ENCODE measurements at regions not wholly inside any gene's neighbourhood (a gene's known extent, or its start where the extent isn't known, plus 50 kb on each side); places are given as distances from the start of the nearest gene placed in this dataset.
"Not testable (repeated sequence)": the region's sequence is repeated elsewhere in the genome, so short reads cannot be mapped to it uniquely, and the experiment has no call there.

DNA sequence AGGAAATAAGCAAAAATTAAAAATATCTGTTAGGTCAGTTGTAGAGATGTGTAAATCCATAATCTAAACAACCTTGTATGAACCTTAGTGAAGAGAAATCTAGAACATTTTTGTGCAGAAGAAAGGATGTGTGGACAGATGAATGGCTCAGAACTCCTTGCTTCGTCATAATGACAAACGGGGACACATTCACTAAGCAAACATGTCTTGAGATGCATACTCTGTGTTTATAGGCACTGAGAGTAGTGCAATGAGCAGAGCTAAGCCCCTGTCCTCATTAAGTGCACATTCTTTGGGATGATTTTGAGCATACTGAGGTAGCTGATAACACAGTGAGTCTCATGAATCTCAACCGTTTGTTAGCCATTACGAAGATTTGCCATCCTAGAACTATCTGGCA lies 360.6 kb upstream of the ANKRD30A start:
- no peak for DNase-seq

DNA sequence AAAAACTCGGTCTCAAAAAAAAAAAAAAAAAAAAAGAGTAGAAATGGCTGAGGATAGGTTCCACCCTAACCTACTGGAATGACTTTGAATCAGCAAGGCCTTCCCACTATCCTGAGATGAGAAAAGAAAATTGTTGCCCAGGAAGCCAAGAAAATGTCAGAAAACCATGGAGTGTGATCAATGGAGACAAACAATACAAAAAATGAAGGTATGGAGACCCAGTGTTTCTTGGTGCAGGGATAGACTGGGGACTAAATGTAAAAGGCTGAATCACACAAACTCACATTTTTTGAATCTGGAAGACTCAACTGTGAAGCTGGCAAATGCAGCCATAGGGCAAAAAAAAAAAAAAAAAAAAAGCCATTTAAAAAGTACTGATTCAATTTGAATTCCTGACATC lies 364.3 kb upstream of the ANKRD30A start:
- DNase-seq = no peak

DNA sequence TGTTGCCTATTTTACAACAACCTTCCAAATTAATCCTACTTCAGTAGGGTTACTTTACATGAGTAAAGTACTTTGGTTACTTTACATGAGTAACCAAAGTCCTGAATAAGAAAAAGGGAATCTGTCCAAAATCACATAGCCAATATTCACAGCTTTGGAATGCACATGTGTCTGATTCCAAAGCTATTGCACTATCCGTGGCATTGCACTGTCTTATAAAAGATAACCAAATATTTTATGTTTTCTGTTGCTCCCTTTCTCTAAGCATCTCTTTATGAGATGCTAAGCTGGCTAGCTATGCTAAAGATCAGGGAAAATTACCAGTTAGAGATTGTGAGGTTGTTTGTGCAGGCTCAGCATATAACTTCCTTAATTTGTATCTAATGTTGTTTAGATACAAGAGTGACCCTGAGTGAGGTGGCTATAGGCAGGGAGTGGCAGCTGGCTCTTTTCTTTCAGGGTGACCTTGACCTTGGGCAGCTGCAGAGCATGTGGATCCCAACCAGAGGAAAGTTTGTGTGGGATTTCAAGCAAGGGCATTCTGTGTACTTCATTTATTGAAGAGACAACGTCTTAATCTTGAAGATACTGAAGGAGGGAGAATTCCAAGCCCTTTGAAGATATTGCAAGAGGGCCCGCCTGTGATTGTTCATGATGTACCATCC lies 366.1 kb upstream of the ANKRD30A start:
- DNase-seq = no peak

DNA sequence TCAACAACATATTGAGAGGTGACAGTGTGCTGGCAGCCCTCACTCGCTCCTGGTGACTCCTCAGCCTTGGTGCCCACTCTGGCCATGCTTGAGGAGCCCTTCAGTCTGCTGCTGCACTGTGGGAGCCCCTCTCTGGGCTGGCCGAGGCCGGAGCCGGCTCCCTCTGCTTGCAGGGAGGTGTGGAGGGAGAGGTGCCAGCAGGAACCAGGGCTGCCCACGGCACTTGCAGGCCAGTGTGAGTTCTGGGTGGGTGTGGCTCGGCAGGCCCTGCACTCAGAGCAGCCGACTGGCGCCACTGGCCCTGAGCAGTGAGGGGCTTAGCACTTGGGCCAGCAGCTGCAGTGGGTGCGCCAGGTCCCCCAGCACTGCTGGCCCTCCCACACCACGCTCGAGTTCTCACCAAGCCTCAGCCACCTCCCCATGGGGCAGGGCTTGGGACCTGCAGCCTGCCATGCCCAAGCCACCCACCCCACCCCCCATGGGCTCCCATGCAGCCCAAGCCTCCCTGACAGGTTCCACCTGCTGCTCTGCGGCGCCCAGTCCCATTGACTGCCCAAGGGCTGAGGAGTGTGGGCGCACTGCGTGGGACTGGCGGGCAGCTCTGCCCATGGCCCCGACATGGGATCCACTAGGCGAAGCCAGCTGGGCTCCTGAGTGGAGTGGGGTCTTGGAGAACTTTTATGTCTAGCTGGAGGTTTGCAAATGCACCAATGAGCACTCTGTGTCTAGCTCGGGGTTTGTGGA lies 377.1 kb upstream of the ANKRD30A start:
- DNase-seq = no peak

DNA sequence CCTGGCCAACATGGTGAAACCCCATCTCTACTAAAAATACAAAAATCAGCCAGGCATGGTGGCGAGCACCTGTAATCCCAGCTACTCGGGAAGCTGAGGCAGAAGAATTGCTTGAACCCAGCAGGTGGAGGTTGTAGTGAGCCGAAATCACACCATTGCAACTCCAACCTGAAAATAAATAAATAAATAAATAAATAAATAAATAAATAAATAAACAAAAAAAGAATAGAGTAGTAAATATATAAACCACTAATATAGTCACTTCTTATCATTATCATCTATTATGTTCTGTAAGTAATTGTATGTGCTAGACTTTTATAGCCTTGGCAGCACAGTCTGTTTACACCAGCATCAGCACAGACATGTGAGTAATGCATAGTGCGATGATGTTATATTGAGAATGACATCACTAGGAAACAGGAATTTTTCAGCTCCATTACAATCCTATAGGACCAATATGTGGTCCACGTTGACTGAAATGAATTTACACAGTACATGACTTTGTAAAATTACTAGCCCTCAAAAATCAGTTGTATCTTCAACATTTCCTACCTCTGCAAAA lies 385.4 kb upstream of the ANKRD30A start:
- DNase-seq = no peak

DNA sequence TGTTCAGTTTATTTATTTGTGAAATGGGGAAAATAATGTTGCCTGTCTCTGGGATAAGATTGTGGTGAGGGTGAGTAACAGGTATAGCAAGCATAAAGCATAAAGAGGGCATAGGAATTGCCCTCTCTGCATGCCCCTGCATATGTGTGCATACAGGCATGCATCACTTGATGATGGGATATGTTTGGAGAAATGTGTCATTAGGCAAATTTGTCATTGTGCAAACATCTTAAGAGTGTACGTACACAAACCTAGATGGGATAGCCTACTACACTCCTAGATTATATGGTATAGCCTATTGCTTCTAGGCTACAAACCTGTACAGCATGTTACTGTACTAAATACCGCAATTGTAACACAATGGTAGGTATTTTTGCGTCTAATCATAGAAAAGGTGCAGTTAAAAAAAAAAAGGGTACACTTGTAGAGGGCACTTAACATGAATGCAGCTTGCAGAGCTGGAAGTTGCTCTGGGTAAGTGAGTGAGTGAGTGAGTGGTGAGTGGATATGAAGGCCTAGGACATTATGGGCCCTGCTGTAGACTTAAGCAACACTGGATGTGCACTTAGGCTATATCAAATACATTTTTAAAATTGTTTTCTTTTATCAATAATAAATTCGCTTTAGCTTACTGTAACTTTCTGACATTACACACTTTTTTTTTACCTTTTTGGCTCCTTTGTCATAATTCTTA lies 386.5 kb upstream of the ANKRD30A start:
- no peak for DNase-seq

DNA sequence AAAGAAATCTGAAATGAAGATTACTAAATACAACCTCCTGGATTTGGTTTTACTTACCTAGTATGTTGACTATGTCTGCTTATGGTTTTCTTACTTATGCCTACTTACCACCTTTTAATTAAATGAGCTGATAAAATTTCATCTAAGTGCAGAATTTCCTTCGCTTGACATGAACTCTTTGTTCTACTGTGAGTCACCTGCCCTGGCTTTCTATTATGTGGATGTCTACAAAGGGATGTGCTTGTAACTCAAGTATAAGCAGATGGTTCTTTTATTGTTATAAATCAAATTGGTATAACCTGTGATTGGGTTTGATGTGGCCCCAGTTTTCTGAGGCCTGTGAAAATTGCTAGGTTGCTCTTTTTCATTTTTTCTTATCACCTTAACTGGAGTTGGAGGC lies 389.1 kb upstream of the ANKRD30A start:
- no peak for DNase-seq

DNA sequence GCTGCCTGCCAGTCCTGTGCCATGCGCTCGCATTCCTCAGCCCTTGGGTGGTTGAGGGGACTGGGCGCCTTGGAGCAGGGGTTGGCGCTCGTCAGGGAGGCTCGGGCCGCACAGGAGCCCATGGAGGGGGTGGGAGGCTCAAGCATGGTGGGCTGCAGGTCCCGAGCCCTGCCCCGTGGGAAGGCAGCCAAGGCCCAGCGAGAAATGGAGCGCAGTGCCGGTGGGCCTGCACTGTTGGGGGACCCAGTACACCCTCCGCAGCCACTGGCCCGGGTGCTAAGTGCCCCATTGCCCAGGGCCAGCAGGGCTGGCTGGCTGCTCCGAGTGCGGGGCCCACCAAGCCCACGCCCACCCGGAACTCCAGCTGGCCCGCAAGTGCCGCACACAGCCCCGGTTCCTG lies 390.8 kb upstream of the ANKRD30A start:
- not testable (repeated sequence) for DNase-seq

DNA sequence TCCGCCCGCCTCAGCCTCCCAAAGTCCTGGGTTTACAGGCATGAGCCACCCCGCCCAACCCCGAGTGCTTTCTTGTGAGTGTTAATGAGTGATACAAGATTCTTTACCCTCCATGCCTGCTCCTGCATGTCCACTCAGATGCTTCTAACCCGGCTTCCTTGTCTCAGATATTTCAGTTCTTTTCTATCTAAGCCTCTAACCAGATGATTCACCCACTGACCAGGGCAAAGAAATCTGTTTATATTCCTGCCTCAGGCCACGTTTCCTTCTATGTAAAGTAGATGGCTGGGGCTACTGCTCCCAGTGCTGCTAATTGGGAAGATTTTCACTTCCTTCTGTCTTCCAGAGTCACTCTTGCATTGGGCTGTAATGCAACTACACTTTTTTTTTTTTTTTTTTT lies 395.1 kb upstream of the ANKRD30A start:
- no peak for DNase-seq

DNA sequence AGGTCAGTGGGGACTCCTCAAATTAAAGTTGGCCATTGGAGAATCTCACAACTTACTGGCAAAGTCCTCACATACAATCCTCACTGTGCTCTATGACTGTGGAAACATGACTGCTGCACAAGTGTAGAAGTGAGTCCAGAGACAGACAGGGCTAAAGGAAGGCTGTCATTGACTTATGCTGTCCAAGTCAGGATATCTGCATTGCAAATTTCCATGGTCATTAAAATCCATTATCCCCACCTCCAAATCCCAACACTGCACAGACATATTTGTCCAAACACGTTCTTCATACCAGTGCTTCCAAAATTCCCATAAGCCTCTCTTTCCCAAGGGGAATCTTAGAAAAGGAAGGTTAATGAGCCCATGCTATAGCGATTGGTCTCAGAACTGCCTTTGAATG lies 396.8 kb upstream of the ANKRD30A start:
- DNase-seq = no peak

DNA sequence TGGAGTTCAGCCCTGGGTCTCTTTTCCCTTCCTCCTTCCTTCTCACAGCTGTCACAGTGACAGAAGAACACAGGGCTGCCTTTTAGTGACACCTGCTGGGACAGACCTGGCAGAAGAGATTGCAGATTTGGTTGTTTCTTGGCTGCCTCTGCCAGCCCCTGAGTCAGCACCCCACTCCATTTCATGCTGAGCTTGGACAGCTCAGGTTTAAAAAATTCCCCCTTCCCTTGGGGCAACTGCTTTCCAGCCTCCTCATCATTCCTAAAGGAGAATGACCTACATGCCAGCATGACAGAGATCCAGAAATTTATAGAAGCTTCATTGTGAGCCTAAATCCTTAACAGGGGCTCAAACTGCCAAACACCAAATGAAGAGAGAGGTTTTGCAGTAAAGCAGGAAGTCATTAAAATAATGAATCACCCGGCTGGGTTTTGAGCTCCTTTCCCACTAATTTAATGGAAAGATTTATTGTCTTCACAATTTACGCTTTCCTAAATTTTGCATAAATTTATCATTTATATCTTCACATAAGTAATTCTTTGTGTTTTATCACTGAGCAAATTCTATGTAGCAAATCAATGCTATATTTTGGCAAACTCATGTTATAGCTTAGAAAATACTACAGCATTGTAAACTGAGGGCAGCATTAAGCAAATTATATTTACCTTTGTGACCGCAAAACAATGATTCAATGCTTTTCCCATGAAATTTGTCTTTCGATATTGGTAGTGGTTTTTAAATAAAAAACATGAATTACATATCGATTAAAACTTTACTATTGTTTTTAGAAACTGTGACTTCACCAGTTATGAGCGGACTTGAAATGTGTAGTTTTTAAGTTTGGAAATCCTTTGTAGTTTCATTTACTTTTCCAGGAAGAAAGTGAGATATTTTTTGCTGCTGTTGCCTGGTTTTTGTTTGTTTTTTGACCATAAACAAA lies 399.5 kb upstream of the ANKRD30A start:
- no peak for DNase-seq

DNA sequence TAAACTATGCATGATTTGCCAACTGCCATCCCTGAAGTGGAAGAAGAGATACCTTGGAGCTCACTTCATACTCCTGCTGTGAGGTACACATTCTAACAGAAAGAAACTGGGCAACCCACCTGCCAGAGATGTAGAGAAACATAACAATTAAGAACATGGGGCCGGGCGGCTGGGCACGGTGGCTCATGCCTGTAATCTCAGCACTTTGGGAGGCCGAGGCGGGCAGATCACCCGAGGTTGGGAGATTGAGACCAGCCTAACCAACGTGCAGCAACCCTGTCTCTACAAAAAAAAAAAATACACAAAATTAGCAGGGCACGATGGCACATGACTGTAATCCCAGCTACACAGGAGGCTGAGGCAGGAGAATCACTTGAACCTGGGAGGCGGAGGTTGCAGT lies 402.6 kb upstream of the ANKRD30A start:
- DNase-seq = no peak

DNA sequence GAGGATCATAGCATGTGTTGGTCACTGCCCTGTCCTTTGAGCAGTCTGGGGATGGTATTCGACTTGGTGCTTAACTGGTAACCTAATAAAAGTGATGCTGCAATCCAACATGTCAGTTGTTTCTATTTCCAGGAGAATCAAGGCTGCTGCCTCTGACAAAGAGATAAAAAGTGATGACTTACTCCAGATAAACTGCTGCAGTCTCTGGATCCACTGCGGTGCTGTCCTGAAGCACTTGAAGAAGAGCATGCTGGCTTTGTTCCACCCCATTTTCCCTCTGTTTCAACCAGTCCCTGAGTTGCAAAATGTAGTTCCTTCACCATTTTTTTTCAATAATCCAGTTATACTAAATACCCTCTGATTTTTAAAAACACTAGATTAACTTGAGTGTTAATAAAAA lies 403.5 kb upstream of the ANKRD30A start:
- no peak for DNase-seq

DNA sequence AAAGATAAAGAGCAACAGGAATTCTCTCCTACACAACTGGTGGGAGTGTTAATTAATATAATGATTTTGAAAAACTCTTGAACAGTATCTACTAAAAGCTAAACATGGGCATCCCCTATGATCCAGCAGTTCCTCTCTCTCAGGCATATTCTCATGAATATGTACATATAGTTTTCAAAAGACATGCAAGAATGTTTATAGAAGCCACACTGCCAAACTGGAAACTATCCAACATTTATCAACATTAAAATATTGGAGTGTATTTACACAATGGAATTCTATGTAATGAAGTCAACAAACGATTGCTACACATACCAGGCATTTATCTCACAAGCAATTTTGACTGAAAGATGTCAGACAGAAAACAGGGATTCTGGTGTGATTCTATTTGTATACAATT lies 404.5 kb upstream of the ANKRD30A start:
- DNase-seq = no peak

DNA sequence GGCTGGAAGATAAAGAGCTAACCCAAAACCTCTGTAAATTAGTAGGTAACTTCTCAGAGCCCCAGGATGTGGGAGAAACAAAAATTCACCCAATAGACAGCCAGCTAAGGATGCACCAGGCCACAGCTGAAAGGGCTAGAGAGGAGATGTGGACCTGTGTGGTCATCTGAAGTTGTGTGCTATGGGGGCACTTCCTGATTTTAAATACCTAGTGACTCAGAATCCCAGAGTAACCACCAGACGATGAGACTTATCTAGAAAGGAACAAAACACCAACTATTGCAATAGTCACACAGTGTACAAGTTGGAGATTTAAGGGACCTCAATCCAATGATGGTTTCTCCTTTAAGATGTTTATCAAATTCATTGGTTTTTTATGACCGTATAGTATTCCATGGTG lies 408.3 kb upstream of the ANKRD30A start:
- no peak for DNase-seq

DNA sequence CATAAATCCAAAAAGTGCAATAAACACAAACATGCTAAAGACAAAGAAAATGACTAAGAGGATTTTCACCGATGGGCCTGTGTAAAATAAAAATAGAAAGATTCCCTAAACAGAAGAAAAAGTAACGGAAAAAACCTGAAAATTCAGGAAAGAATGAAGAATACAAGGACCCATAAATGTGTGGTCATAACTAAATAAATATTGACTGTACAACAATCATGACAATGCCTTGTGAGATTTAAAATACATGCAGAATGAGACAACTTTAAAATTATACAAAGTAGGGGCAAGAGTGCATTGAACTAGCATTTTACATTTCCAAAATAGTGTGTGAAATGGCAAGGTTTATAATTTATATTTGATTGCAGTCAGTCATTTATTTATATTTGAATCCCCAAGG lies 409.1 kb upstream of the ANKRD30A start:
- no peak for DNase-seq

DNA sequence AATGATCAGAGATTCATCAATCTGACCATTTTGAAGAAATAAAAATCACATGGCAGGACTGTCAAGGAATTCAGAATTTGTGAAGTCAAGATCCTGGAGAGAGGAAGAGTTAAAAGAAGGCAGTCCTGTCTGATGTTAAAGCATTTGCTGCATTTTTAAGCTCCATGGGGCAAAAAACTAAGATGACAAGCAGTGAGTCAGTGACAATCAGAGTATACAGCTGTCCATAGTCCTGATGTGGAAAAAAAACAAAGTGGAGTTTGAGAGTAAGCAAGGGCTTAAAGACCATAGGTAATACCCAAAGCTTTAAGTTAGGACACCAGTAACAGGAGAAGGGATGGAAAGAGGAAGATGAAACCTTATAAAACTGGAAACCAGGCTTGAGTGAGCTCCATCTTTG lies 412.7 kb upstream of the ANKRD30A start:
- DNase-seq = no peak

DNA sequence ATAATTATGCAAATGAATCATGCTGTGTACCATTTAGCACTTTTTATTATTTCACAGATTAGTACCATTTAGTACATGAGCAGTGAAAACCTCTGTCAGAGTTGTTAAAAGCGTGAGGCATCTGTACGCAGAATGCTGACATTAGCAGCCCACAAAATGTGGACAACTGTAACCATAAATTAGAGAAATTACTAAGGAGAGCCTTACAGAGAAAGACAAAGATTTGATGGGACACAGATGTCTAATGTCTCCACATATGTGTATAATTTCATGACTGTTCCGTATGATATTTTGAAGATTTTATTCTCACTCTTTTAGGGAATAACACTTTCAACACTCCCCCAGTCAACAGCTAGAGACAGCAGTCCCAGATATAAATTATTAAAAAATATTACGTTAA lies 414.0 kb upstream of the ANKRD30A start:
- DNase-seq = no peak

DNA sequence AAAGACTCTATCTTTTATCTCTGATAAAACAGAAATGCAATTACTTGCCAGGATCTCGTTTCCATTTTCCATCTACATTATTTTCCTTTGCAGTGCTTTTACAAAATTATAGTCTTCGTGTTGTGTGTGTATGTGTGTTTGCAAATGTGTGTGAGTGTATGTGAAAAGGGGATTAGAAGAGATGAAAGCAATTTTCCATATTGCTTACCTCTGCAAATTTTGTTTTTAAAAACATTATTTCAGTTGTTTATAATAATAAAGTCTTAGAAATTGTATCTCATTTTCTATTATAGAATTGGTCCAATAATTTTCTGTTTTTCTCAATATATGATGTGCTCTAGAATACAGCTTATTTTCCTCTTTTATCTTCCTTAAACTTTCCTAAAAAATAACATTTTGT lies 421.3 kb upstream of the ANKRD30A start:
- no peak for DNase-seq

DNA sequence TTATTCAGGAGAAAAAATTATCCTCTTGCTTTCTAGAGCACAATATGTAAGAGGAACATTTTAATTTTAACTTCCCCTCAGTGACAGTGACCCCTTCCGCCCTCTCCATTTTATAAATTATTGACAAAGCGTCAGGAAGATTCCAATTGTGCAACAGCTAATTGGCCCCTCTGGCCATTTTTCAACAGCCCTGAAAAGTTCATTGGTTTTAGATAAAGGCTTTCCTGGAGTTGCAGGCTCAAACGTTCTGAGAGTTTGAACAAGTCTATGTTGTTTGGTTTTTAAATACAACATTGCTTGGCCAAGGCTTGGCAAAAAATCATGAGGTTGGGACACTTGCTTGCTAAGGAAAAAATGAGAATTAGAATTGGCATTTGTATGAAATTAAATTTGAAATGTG lies 422.2 kb upstream of the ANKRD30A start:
- DNase-seq = no peak

DNA sequence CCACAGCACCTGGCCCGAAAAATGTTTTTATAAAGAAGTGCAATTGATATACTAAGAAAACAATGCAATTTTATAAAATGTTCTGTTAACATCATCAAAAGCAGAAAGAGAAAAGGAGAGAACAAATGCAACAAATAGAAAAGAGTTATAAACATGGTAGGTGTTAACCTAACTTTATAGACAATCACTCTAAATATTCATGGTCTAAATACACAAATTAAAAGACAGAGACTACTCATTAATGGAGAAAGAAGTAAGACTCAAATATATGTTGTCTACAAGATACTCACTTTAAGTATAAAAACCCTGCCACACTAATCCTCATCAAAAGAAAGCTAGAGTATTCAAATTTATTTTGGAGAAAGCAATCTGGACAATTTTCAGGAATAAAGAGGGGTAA lies 425.3 kb upstream of the ANKRD30A start:
- DNase-seq = no peak

DNA sequence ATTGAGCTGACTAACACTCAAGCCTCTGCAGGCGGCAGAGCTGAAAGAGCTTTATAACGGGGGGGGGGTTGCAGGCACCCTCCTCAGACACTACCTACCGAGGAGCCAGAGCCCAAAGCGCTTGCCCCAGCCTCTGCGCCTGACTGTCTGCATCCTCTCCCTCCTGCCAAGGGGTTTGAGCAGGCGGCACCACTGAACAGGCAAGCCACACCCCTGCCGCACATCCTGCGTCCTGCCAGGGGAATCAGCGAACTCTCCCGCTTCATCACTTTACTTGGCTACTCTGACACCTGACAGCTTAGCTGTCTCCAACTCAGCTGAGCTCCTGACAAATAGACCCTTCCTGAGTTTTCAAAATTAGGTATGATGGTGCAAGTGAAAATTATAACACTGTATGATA lies 432.6 kb upstream of the ANKRD30A start:
- DNase-seq = no peak

DNA sequence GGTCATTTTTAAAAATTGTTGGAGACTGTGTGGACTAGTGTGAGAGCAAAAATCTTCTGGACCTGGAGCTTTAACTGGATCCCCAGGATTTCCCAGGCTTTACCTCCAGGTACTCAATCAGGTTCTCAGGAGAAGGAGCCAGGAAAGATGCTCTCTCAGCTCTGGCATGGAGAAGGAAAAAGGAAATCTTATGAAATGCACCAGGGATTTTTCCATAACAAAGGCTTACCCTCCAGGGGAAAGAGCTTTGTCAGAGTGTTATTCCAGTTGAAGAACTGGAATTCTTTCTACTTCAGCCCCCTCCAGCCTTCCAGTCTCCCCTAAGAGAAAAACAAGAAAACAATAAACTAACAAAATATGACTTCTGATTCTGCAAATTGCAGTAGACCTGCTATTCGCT lies 436.7 kb upstream of the ANKRD30A start:
- no peak for DNase-seq

Data from inflammatory macrophage (primary cell).